ENCODE measurements at regions not wholly inside any gene's neighbourhood (a gene's known extent, or its start where the extent isn't known, plus 50 kb on each side); places are given as distances from the start of the nearest gene placed in this dataset.
"Not testable (repeated sequence)": the region's sequence is repeated elsewhere in the genome, so short reads cannot be mapped to it uniquely, and the experiment has no call there.

- DNase-seq (ENCODE audit: low read depth) = no peak
- in situ Hi-C loops (cut with HindIII; ENCODE audit: low pct_unique_long_range_greater_than_20kb, low sequenced_read_pairs) = no loop called here
Observed at GRCh38 chr14:87045956-87046355, 947.0 kb downstream of the GALC start.

GRCh38 chr14:87045246-87045645 is 947.7 kb downstream of the GALC start:
- no peak for DNase-seq (ENCODE audit: low read depth)
- in situ Hi-C loops (cut with HindIII; ENCODE audit: low pct_unique_long_range_greater_than_20kb, low sequenced_read_pairs) = no loop called here

- in situ Hi-C loops (cut with HindIII; ENCODE audit: low pct_unique_long_range_greater_than_20kb, low sequenced_read_pairs) = no loop called here
- peak; percentile 15 for DNase-seq (ENCODE audit: low read depth)
Observed at GRCh38 chr14:87044807-87045206, 948.2 kb downstream of the GALC start.

- in situ Hi-C loops (cut with HindIII; ENCODE audit: low pct_unique_long_range_greater_than_20kb, low sequenced_read_pairs) = no loop called here
- no peak for DNase-seq (ENCODE audit: low read depth)
Observed at GRCh38 chr14:87043667-87044200, 949.2 kb downstream of the GALC start.

- in situ Hi-C loops (cut with HindIII; ENCODE audit: low pct_unique_long_range_greater_than_20kb, low sequenced_read_pairs) = no loop called here
- DNase-seq (ENCODE audit: low read depth) = no peak
Observed at GRCh38 chr14:87042354-87042753, 950.6 kb downstream of the GALC start.

- no peak for DNase-seq (ENCODE audit: low read depth)
- in situ Hi-C loops (cut with HindIII; ENCODE audit: low pct_unique_long_range_greater_than_20kb, low sequenced_read_pairs) = no loop called here
Observed at GRCh38 chr14:87041290-87042020, 951.5 kb downstream of the GALC start.

- DNase-seq (ENCODE audit: low read depth) = no peak
Observed at GRCh38 chr14:87034680-87035079, 958.3 kb downstream of the GALC start.

GRCh38 chr14:87030197-87030596 is 962.8 kb downstream of the GALC start:
- in situ Hi-C loops (cut with HindIII; ENCODE audit: low pct_unique_long_range_greater_than_20kb, low sequenced_read_pairs) = no loop called here
- DNase-seq (ENCODE audit: low read depth) = no peak

More at GRCh38 chr14:87034680-87035079, 958.3 kb downstream of the GALC start:
- in situ Hi-C loops (cut with HindIII; ENCODE audit: low pct_unique_long_range_greater_than_20kb, low sequenced_read_pairs) = no loop called here

GRCh38 chr14:87020106-87020505 is 972.9 kb downstream of the GALC start:
- in situ Hi-C loops (cut with HindIII; ENCODE audit: low pct_unique_long_range_greater_than_20kb, low sequenced_read_pairs); DNase-seq (ENCODE audit: low read depth): not testable (repeated sequence)

GRCh38 chr14:87018294-87018693 is 974.7 kb downstream of the GALC start:
- no peak for DNase-seq (ENCODE audit: low read depth)
- in situ Hi-C loops (cut with HindIII; ENCODE audit: low pct_unique_long_range_greater_than_20kb, low sequenced_read_pairs) = no loop called here

- DNase-seq (ENCODE audit: low read depth) = no peak
- in situ Hi-C loops (cut with HindIII; ENCODE audit: low pct_unique_long_range_greater_than_20kb, low sequenced_read_pairs) = no loop called here
Observed at GRCh38 chr14:87017335-87017734, 975.6 kb downstream of the GALC start.

GRCh38 chr14:87014856-87015255 is 978.1 kb downstream of the GALC start:
- in situ Hi-C loops (cut with HindIII; ENCODE audit: low pct_unique_long_range_greater_than_20kb, low sequenced_read_pairs) = no loop called here
- no peak for DNase-seq (ENCODE audit: low read depth)

GRCh38 chr14:87013583-87013982 is 979.4 kb downstream of the GALC start:
- in situ Hi-C loops (cut with HindIII; ENCODE audit: low pct_unique_long_range_greater_than_20kb, low sequenced_read_pairs) = no loop called here
- no peak for DNase-seq (ENCODE audit: low read depth)

GRCh38 chr14:87008965-87009364 is 984.0 kb downstream of the GALC start:
- no peak for DNase-seq (ENCODE audit: low read depth)
- in situ Hi-C loops (cut with HindIII; ENCODE audit: low pct_unique_long_range_greater_than_20kb, low sequenced_read_pairs) = no loop called here

GRCh38 chr14:87005280-87005679 is 987.7 kb downstream of the GALC start:
- in situ Hi-C loops (cut with HindIII; ENCODE audit: low pct_unique_long_range_greater_than_20kb, low sequenced_read_pairs) = no loop called here

GRCh38 chr14:87002776-87003175 is 990.2 kb downstream of the GALC start:
- in situ Hi-C loops (cut with HindIII; ENCODE audit: low pct_unique_long_range_greater_than_20kb, low sequenced_read_pairs) = no loop called here
- no peak for DNase-seq (ENCODE audit: low read depth)

More at GRCh38 chr14:87005280-87005679, 987.7 kb downstream of the GALC start:
- DNase-seq (ENCODE audit: low read depth) = no peak

GRCh38 chr14:87001333-87001732 is 991.6 kb downstream of the GALC start:
- in situ Hi-C loops (cut with HindIII; ENCODE audit: low pct_unique_long_range_greater_than_20kb, low sequenced_read_pairs) = no loop called here
- DNase-seq (ENCODE audit: low read depth) = no peak

GRCh38 chr14:87000081-87000480 is 992.9 kb downstream of the GALC start:
- no peak for DNase-seq (ENCODE audit: low read depth)
- in situ Hi-C loops (cut with HindIII; ENCODE audit: low pct_unique_long_range_greater_than_20kb, low sequenced_read_pairs) = no loop called here

GRCh38 chr14:86999036-86999435 is 993.9 kb downstream of the GALC start:
- DNase-seq (ENCODE audit: low read depth) = no peak
- in situ Hi-C loops (cut with HindIII; ENCODE audit: low pct_unique_long_range_greater_than_20kb, low sequenced_read_pairs) = no loop called here

GRCh38 chr14:86997271-86997670 is 995.7 kb downstream of the GALC start:
- in situ Hi-C loops (cut with HindIII; ENCODE audit: low pct_unique_long_range_greater_than_20kb, low sequenced_read_pairs) = no loop called here
- DNase-seq (ENCODE audit: low read depth) = no peak
